BE2C (cell line): ENCODE measurements at regions not wholly inside any gene's neighbourhood (a gene's known extent, or its start where the extent isn't known, plus 50 kb on each side); places are given as distances from the start of the nearest gene placed in this dataset.

Source experiments
- DNase-seq: peaks from one replicate; pipeline ENCODE4 v3.0.0-alpha.2; 2020
- H3K27me3 ChIP-seq: fragments of 250-450 bp; sonication (Bioruptor Pico); 2 replicates; pipeline ENCODE4 v1.5.1; 2020; ENCODE audit warnings: mild to moderate bottlenecking
- H3K36me3 ChIP-seq: fragments of 250-450 bp; sonication (Bioruptor Pico); 2 replicates; pipeline ENCODE4 v1.5.1; 2020; ENCODE audit warnings: mild to moderate bottlenecking
- H3K4me1 ChIP-seq: fragments of 250-450 bp; sonication (Bioruptor Pico); 2 replicates; pipeline ENCODE4 v1.5.1; 2020
- H3K4me3 ChIP-seq: 2 replicates; pipeline ENCODE4 v1.5.1; 2011; ENCODE audit warnings: low read depth, low read length
- H3K9me3 ChIP-seq: fragments of 250-450 bp; sonication (Bioruptor Pico); 2 replicates; pipeline ENCODE4 v1.5.1; 2020
- TF ChIP-seq, protein P1 (sequence below): IDR thresholded peaks from 2 replicates; pipeline ENCODE4 v1.5.1; 2012; ENCODE audit warnings: mild to moderate bottlenecking, low read depth, low read length

- no peak for DNase-seq
- Histone ChIP-seq H3K4me1 (no peaks in the 10 kb centered on the region), H3K4me3 (no peak overlapping the region), H3K36me3 (no peaks in the 10 kb centered on the region), H3K9me3 (no peaks in the 10 kb centered on the region), H3K27me3 (no peaks in the 10 kb centered on the region)
- TF ChIP-seq, protein P1, sequence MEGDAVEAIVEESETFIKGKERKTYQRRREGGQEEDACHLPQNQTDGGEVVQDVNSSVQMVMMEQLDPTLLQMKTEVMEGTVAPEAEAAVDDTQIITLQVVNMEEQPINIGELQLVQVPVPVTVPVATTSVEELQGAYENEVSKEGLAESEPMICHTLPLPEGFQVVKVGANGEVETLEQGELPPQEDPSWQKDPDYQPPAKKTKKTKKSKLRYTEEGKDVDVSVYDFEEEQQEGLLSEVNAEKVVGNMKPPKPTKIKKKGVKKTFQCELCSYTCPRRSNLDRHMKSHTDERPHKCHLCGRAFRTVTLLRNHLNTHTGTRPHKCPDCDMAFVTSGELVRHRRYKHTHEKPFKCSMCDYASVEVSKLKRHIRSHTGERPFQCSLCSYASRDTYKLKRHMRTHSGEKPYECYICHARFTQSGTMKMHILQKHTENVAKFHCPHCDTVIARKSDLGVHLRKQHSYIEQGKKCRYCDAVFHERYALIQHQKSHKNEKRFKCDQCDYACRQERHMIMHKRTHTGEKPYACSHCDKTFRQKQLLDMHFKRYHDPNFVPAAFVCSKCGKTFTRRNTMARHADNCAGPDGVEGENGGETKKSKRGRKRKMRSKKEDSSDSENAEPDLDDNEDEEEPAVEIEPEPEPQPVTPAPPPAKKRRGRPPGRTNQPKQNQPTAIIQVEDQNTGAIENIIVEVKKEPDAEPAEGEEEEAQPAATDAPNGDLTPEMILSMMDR, result no peak
Measured at GRCh38 chr4:163263606-163264005, 68.8 kb downstream of the NPY1R start.

GRCh38 chr4:163256680-163257343 is 75.6 kb downstream of the NPY1R start:
- no peaks in the 10 kb centered on the region for H3K4me1 ChIP-seq
- no peak for DNase-seq
- TF ChIP-seq, protein P1, result no peak
- no peak overlapping the region for H3K4me3 ChIP-seq
- H3K36me3 ChIP-seq, result no peaks in the 10 kb centered on the region
- H3K9me3 ChIP-seq, result no peaks in the 10 kb centered on the region
- no peaks in the 10 kb centered on the region; the same call in 1 of the 2 replicates for H3K27me3 ChIP-seq

- H3K9me3 ChIP-seq, result no peaks in the 10 kb centered on the region
- no peak overlapping the region for H3K4me3 ChIP-seq
- H3K4me1 ChIP-seq, result no peaks in the 10 kb centered on the region
- DNase-seq, result no peak
- no peaks in the 10 kb centered on the region for H3K36me3 ChIP-seq
- TF ChIP-seq, protein P1, result peak; percentile 40
- no peaks in the 10 kb centered on the region for H3K27me3 ChIP-seq
Measured at GRCh38 chr4:163251204-163251603, 81.2 kb downstream of the NPY1R start.

DNA sequence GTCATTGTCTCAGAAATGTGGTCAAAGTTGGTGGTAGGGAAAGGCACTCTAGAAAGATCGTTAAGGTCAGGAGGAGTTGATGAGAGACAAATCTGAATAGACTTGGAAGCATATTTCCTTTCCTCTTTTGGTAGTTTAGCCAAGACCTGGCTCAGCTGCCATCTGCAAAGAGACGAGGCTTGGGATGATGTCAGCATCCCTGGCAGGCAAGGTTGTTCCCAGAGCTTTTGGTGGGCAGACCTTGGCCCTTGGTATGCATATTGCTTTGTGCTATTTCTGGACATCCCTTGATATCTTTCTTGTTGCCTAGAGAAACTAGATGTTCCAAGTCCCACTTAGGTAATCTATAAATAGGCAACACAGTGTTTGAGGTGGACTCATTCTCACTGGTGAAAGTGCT is 82.4 kb upstream of the NAF1 start:
- H3K4me3 ChIP-seq, result no peak overlapping the region

DNA sequence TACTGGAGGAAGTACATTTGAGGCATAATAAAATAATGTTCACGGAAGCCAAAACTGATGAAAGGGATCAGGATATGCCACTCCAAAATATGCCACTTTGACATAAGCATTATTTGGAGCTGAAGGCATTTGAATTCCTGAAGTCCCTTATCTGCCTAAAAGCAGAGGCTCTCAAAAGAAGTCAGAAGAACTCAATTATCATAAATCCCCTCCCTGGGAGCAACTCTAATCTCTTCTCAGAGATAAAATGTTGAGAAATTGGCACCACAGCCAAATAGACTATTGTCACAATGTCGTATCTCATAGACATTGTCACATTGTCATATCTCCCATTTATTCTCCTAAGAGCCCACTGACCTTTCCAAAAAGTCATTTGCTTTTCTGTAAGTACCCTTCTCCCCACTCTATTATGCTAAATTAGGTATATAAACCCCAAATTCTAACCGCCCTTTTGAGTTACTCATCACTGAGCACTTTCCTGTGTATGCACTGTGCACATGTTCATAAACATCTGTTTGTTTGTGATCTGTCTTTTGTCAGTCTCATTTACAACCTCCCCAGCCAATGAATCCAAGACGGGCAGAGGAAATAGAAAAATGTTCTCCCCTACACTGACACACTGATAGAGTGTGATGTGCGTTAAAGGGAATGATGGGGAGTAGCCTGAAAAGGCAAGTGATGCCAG is 78.5 kb upstream of the NAF1 start:
- TF ChIP-seq, protein P1, result no peak
- H3K27me3 ChIP-seq, result no peaks in the 10 kb centered on the region
- H3K4me1 ChIP-seq, result no peaks in the 10 kb centered on the region
- no peak for DNase-seq
- H3K9me3 ChIP-seq, result no peaks in the 10 kb centered on the region
- no peak overlapping the region for H3K4me3 ChIP-seq
- H3K36me3 ChIP-seq, result no peaks in the 10 kb centered on the region

More for the DNA sequence above, 82.4 kb upstream of the NAF1 start:
- H3K27me3 ChIP-seq, result no peaks in the 10 kb centered on the region
- H3K36me3 ChIP-seq, result no peaks in the 10 kb centered on the region
- no peaks in the 10 kb centered on the region for H3K4me1 ChIP-seq
- no peaks in the 10 kb centered on the region for H3K9me3 ChIP-seq
- DNase-seq, result no peak
- TF ChIP-seq, protein P1, result no peak

DNA sequence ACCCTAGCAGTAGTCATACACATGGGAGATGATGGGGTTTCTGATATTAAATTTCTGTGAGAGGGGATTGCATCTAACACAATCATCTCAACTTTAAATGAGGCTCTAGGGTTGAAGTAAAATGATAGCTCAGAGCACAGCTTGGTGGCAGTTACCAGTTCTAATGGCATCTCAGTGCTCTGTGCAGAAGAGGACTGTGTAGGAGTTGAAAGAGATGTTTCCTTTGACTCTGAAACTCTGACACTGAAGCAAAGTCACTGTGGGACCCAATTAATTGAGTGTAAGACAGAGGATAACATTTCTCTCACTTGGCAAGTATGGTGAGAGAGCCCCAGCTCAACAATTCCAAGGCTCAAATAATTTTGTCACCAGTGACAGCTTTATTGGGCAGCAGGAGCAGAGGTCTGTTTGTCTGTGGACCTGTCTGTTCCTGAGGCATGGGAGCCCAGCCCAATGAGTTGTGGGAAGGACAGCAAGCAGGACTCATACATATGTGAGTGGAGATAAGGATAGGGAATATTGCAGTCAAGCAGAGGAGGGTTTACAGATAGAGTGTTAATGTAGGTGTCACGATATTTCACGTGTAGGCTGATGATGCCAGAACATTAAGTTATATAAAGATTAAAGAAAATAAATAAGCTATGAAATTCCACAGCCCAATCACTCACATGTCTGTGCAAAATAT is 76.7 kb upstream of the NAF1 start:
- no peak for DNase-seq
- no peaks in the 10 kb centered on the region for H3K36me3 ChIP-seq
- no peaks in the 10 kb centered on the region for H3K4me1 ChIP-seq
- H3K27me3 ChIP-seq, result no peaks in the 10 kb centered on the region
- H3K4me3 ChIP-seq, result no peak overlapping the region
- H3K9me3 ChIP-seq, result no peaks in the 10 kb centered on the region
- TF ChIP-seq, protein P1, result no peak
